GM18858 (cell line): ENCODE measurements at regions not wholly inside any gene's neighbourhood (a gene's known extent, or its start where the extent isn't known, plus 50 kb on each side); places are given as distances from the start of the nearest gene placed in this dataset.

ENCODE experiments used
- ATAC-seq: cut with Tn5 transposase; IDR thresholded peaks from one replicate; pipeline ENCODE4 v1.9.1; 2021; ENCODE audit not compliant: unreplicated experiment

DNA sequence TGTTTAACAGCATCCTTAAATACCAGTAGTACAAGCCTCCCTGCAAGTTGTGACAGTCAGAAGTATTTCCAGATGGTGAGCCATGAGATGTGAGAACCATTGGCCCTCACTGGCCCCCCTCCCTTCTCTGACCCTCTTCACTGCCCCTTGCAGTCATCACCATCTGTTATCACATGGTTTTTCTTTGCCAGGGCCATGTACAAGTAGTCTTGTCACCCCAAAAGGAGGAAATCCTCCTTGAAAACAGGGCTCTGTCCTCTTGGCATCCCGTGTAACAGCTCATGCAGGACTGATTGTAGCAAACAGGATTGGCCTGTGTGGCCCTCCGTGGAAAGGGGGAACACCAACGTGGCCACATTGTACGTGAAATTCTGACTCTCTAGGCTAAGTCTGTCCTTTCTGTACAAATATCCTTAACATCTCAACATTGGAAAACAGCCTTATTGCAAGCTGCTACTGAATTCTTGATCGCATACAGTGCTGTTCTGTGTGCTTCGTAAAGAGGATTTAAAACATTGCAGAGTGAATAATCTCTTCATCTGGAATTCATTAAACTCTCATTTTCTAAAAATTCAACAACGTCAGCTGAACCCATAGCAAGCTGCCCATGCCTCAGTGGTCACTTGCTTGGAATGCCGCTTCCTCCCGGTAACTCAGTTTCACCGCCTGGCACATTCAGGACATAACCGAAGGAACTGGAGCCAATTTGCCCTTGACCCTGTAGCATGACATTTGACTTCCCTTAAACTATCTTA lies 171.7 kb downstream of the ATPSCKMT start:
- no peak for ATAC-seq

DNA sequence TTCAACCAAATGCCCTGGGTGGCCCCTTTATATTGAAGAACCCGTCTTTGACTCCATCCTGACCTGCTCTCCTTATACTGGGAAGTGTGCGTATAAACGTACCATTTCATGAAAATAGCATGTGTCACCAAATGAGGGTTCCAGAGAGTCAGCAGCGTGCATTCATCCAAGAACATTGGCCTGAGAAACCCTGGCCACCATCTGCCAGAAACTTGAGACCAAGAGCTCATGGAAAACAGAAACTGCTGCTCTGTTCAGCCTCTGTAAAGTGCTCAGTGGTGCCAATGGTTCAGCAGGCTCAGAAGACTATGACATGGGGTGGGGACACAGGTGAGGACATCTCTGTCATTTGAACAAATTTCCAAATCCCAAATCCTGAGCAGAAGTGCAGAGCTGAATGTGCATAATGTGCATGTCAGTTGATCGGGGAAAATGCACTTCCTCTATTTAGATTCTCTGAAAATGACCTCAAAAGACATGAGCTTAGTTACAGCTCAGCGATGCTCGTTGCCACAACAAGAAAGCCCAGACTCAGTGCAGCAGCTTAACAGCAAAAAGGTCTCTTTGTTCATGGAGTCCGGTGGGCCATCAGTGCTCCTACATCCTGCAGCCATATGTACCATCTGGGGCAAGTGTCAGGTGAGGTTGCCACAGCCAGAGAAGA lies 176.1 kb downstream of the ATPSCKMT start:
- ATAC-seq = no peak

DNA sequence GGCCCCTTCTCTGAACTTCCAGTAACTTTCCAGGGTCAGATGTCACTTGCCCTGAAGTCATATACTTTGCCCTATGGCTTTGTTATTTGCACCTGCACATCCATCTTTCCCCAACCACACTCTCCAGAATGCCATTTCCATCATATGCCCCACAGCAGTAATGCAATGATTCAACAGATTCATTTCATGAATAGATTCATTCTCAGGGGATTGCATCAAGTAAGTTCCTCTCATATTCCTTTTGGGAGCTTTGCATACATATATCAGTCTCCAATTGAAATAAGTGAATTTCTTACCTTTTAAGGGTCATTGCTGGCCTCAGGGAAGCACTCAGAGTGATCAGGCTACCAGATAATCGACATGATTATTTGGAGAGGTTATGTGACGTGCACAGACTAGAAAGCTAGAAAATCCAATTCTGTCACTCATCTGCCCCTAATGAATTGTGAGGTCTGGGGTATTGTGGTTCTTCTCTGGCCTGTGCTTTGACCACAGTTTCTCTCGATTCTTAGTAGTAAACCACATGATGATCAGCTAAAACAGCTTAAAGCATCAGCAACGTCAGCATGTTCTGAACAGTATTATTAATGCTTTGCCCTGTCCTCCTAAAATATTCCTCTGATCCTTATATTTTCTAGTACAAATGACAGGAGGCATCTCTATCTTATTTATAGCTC lies 179.9 kb downstream of the ATPSCKMT start:
- no peak for ATAC-seq

DNA sequence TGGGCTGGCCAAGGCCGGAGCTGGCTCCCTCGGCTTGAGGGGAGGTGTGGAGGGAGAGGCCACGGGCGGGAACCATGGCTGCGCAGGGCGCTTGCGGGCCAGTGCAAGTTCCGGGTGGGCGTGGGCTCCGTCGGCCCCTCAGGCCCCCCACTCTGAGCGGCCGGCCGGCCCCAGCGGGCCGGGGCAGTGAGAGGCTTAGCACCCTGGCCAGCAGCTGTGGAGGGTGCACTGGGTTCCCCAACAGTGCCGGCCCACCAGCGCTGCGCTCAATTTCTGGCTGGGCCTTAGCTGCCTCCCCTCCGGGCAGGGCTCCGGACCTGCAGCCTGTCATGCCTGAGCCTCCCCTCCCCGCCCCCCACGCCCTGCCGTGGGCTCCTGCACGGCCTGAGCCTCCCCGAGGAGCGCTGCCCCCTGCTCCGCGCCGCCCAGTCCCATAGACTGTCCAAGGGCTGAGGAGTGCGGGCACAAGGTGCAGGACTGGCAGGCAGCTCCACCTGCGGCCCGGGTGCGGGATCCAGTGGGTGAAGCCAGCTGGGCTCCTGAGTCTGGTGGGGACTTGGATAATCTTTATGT lies 184.2 kb downstream of the ATPSCKMT start:
- ATAC-seq = no peak

DNA sequence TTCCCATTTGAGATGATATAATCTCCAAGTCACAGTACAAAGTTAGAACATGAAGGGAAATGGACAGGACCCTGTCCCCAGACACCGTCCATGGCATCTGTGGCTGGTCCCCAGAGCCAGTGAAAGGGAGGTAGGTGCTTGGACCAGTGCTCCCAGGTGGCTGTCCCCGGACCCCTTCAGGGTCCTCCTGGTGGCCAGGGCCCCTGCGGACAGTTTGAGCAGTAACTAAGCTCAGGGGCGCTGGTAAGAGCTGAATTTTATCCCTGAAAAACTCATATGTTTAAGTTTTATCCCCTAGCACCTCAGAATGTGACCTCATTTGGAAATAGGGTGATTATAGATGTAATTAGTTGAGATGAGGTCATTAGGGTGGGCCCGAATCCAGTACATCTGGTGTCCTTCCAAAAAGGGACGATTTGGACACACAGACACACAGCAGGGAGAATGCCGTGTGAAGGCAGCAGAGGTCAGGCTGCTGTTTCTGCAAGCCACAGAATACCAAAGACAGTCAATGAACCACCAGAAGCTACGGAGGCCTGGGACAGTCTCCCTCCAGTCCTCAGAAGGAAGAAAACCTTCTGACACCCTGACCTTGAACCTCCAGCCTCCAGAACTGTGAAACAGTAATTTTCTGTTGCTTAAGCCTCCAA lies 185.0 kb downstream of the ATPSCKMT start:
- no peak for ATAC-seq

DNA sequence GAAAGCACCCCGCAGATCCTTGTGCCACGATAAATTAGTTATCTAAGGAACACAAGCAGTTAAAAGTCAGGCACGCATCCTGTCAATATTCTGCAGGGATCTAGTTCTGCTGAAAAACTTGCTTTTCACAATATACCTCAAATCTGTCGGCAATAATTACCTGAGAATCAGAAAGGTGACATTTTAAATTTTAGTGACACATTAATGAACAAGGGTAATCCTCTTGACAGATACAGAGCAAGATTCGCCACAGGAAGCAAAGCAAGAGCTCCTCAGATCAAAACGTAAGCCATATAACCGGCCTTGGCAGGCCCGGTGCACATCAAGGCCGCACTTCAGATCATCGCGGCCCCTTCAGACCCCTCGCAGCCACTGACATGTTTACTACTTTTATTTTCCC lies 185.7 kb downstream of the ATPSCKMT start:
- no peak for ATAC-seq

DNA sequence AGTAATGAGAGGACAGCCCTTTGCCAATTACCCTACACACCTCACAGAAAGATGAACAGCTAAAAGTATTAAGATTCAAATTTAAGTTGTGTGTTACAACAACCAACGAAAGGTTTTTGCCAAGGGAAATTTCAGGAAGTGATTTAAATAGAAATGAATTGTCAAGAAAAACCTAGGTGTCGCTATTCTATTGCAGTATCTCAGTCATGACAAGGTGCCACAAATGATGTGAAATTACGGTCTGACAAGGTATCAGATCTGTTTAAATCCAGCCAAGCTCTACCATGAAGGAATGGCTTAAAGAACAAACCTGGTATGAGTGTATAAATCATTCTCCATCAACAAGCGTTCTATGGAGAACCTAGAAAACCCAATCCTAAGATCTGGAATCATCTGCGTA lies 189.7 kb downstream of the ATPSCKMT start:
- ATAC-seq = no peak

DNA sequence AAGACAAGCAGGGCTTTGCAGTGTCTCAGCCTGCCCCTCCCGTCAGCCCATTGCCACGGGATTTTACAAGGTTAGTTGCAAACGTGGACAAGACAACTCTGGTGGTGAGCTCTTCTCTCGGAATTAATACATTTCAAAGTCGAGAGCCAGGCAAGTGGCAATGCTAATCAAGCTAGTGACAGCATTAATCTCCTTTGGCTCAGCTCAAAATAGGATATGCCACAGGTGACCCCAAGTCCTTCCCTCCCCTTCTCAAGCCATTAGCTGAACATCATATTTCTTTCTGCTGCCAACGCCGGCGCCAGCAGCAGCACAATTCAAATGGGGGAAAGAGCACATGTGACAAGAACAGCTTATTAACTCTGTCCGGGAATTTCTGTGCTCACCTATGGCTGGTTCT lies 190.1 kb downstream of the ATPSCKMT start:
- no peak for ATAC-seq

DNA sequence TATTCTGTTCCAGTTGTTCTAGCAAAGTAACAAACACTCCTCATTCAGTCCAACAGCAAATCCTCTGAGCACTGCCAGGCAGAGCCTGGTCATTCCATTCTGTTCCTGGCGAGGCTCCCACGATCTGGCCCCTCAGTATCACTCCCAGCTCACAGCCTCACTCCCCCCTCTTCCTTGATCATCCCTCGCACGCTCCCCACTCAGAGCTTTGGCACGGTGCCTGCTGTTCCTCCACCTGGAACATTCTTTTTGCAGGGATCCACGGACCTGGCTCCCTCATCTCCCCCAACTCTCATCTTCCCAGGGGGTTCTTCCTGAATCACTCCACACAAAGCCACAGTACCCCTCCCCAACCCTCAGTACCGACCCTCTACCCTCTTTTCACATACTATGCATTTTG lies 192.3 kb downstream of the ATPSCKMT start:
- no peak for ATAC-seq

DNA sequence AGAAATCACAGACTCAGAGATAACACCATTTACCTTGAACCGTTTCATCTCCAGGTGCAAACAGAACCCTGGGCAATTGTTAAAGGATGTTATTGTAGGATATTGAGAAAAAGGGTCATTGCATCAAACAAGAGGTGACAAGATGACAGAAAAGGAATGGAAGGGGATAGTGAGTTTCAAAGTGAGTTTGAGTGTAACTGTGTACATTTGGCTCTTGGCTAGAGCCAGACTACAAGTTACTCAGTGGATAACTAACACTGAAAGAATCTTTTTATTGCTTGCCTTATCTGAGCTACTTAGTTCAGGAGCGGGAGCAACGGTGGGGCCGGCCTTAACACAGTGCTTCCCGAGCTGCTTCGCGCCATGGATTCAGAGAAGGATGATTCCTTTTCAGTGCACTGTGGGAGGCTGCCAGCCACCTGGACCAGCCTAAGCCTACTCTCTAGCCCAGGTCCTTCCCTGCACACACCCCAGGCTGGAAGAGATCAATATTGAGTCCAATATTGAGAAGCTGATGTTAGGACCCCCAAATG lies 193.4 kb downstream of the ATPSCKMT start:
- no peak for ATAC-seq

DNA sequence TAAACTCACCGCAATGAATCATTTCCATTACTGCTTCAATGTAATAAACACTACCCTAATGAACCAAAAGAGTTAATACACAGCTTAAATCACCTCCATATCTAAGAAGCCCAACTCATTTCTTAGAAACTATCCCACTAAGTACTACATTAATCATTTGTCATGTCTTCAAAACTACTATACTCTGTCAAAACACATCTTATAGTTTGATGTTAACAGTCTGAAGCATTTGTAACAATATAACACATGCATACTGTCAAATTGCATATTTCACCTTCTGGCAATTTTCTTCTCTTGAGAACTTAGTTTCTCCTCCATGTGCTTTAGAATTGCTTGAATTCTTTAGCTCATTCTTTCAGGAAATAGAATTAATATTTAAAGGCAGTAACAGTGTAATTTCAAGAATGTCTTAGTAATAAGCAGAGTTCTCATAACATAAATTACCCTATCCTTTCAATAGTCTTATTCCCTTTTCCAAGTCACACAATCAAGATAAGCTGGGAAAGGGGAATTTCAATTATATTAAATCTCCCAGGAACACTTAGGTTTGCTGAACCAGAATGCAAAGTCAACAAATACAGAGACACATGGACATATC lies 199.7 kb downstream of the ATPSCKMT start:
- no peak for ATAC-seq

DNA sequence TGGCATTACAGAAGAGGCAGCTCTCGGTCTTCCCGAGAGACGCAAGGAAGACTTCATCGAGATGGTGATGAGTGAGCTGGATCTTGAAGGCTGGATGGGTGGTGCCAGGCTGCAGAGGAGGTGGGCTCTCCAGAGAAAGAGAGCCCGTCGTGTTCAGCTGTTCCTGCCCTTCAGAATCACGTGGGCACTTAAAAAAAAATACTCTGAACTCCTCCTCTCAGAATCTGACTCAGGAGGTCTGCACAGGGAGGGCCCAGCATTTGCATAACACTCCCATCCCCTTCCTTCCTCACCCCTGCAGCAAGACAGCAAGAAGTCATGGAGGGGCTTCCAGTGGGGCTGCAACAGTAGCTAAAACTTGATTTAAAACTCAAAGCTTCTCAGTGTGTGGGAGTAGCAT lies 203.0 kb downstream of the ATPSCKMT start:
- ATAC-seq = no peak

DNA sequence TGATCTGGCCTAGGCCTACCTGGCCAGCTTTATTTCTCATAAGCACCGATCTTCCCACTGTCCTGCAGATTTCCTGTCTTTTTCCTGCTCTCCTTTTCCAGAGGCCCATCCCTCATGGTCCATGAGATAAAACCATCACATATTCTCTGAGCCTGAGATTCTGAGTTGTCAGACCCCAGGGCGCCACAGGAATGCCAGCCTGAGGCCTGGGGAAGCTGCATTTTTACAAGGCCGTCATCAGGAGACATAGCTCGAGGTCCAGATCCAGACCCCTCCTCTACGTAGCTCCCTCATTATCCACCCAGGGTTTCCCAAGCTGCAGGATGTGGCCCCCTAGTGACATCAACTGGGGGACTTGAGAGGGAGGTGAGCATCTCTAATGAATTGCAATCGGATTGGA lies 204.3 kb downstream of the ATPSCKMT start:
- no peak for ATAC-seq

DNA sequence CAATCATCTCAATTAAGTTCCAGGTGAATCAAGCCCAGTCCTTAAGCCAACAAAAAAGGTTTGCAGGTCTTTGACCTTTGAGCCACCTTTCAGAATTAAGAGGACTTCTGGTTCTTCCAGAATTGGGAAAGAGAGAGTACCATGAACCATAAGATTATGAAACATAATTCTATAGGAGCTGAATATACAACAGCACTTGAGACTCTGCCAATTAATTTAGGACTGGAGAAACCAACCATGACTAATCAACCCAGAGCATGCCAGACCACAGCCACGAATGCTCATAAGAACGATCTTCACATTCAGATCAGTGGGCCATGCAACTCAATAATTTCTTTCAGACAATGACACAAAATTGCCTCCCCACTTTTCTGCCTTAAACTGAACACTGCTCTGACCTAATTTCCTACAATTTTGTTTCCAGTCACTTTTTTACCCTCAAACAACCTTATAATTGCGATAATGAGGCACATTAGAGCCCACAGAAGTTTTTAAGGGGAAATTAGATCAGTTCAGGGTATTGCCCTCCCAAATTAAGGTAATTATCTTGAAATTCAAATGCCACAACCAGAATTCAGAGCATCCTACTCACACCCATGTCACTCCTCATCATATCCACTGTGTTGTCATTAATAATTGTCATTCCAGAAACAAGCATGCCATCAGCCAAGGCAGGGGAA lies 213.4 kb downstream of the ATPSCKMT start:
- ATAC-seq = no peak

DNA sequence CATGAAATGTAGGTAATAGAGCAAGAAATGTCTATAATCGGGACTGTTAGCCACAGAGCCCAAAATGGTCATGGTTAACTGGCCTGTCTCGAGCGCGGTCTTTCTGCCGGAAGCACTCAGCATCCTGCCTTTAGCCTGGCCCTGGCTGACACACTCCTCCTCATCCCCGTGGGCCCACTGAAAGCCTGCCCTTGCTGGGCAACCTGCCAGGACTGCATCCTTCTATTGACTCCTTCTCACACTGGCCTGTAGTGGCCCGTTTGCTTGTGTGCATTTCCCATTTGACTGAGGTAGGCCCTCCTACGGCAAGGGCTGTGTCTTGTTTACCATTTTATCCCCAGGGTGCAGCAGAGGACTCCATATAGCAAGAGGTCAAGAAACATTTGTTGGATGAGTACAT lies 215.7 kb downstream of the ATPSCKMT start:
- no peak for ATAC-seq

DNA sequence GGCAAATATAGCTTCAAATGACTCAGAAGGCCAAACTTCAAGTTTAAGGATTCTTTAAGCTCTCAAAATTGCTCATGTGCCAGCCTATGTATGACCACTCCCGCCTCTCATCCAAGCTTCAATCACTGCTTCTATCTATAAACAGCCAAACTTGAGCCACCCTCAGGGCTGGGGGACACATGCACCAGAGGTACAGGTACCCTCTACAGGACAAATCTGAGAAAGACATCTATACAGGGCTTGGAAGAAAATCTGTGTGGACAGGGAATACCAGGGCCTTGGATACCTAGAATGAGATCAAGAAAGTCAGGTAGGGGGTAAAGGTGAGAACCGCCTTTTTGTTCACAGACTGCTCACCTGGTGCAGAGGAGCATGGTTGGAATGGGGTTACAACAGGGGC lies 217.9 kb downstream of the ATPSCKMT start:
- ATAC-seq = no peak

DNA sequence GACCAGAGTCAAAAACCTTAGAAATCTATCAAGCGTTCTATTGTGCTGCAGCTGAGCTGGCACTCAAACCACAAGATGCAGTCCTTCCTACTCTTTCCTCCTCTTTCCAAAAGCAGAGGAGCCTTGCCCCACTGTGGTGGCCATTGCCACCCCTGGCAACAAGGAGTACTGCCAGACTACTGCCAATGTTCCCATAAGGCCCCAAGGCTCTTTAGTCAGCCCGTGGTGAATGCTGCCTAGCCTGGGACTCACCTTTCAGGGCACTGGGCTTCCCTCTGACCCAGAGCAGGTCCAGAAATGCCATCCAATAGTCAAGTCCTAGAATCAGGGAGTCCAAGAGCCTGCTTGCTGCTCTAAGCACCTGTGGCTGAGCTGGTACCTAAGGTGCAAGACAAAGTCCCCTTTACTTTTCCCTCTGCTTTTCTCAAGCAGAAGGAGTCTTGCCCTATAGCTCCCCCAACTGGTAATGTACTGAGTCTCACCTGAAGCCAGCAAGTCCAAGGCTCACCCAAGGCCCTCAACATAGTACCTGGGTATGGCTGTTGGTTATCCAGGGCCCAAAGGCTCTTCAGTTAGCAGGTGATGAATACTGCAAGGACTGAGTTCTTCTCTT lies 219.4 kb downstream of the ATPSCKMT start:
- no peak for ATAC-seq

DNA sequence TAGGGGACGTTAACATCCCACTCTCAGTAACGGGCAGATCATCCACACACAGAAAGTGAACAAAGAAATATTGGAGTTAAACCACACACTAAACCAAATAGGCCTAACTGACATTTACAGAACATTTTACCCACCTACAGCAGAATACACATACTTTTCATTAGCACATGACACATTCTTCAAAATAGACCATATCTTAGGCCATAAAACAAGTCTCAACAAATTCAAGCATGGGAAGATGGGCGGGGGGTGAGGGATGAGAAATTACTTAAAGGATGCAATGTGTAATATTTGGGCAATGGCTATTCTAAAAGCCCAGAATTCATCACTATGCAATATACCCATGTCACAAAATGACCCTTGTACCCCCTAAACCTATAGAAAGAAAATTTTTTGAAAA lies 226.2 kb downstream of the ATPSCKMT start:
- ATAC-seq = no peak

DNA sequence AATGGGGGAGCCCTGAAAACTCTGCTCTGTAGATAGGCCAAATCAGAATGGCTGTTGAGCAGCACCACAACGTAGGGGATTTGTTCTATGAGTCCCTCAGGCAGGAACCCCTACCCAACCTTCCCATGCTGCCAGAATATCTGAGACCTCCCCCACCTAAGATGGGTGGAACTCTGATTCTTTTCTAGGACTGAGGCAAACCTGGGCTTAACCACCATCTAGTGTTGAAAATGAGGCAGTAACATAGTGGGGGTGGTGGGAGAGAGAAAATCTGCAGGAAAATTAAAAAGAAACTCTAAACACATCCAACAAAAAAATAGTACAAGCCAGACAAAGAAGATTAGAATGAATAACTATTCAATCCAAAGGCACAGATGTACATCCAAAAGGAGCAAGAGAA lies 228.4 kb downstream of the ATPSCKMT start:
- ATAC-seq = no peak

DNA sequence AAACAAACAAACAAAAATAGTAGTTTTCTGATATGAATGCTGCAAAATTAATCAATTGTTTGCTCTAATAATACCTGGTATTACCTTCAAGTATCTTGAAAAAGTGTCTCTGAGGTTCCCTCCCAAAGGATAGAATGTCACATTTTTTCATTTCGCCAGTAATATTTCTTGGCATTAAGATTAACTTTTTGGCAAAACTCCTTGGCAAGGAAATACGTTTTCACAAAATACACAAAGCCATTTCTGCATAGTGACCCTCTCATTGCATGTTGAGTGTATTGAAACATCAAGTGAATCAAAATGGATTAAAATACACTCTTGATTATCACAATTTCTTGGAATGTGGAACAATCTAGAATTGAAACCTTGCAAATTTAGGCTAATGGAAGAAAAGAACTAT lies 230.5 kb downstream of the ATPSCKMT start:
- no peak for ATAC-seq
